ENCODE measurements at regions not wholly inside any gene's neighbourhood (a gene's known extent, or its start where the extent isn't known, plus 50 kb on each side); places are given as distances from the start of the nearest gene placed in this dataset.

GRCh38 chr2:66268756-66269155 is 166.2 kb upstream of the MEIS1 start:
- Histone ChIP-seq H2BK120ac (replicated peaks; ENCODE audit: low read depth, low read length) (no peak overlapping the region), H4K8ac (ENCODE audit: extremely low read depth, insufficient read depth, low read length) (no peak overlapping the region), H3K23me2 (ENCODE audit: low read depth, low read length) (no peaks in the 10 kb centered on the region), H3K9ac (replicated peaks in 1 of 4; ENCODE audit: extremely low read depth in 1 of 4, low read depth in 3 of 4, low read length in 3 of 4) (no peak overlapping the region), H3K23ac (ENCODE audit: insufficient read length) (no peak overlapping the region), H3K18ac (ENCODE audit: extremely low read depth, low read length) (no peak overlapping the region), H4K91ac (replicated peaks; ENCODE audit: insufficient read length, low read length) (no peak overlapping the region), H2AK5ac (ENCODE audit: low read depth, low read length) (no peak overlapping the region), H3K27me3 (replicated peaks in 1 of 4; ENCODE audit: control insufficient read depth in 3 of 4, extremely low read depth in 1 of 4, insufficient read depth in 3 of 4, low read length in 3 of 4) (no peaks in the 10 kb centered on the region), H3K4me3 (ENCODE audit: extremely low read depth in 1 of 4, insufficient read depth in 2 of 4, low read depth in 3 of 4, low read length in 4 of 4) (no peak overlapping the region), H3K4me1 (replicated peaks in 1 of 4; ENCODE audit: control insufficient read depth in 3 of 4, insufficient read depth in 4 of 4, low read length in 3 of 4) (peaks cover 0 to 4% (median 3%) of the 10 kb centered on the region in 4 experiments; a peak in 2 of 7 replicates), H2BK15ac (ENCODE audit: low read length) (no peak overlapping the region), H2BK20ac (ENCODE audit: low read length) (no peak overlapping the region), H3K9me3 (ENCODE audit: insufficient read depth in 2 of 2, low read depth in 1 of 2, low read length in 1 of 2) (no peaks in the 10 kb centered on the region), H2BK12ac (ENCODE audit: low read depth, low read length) (no peak overlapping the region), H3K14ac (ENCODE audit: insufficient read length) (no peak overlapping the region), H3K36me3 (ENCODE audit: control insufficient read depth in 2 of 4, insufficient read depth in 4 of 4, low read length in 3 of 4) (peaks cover 0 to 8% (median 0%) of the 10 kb centered on the region in 4 experiments; a peak in 4 of 8 replicates), H2BK5ac (ENCODE audit: low read depth, low read length) (no peak overlapping the region), H4K20me1 (replicated peaks in 1 of 2; ENCODE audit: control insufficient read depth in 1 of 2, insufficient read depth in 2 of 2, low read length in 2 of 2) (no peaks in the 10 kb centered on the region), H3K56ac (replicated peaks; ENCODE audit: insufficient read length, low read depth, low read length) (no peak overlapping the region), H3K79me2 (ENCODE audit: control insufficient read depth in 1 of 2, insufficient read depth in 2 of 2, low read length in 2 of 2) (0 out of 4 replicates have a peak, but pooled peaks cover 0 to 2% of the 10 kb centered on the region in 2 experiments), H3K27ac (ENCODE audit: low read depth, low read length) (no peak overlapping the region), H3K4ac (replicated peaks; ENCODE audit: insufficient read length, low read depth, low read length) (no peak overlapping the region), H3K4me2 (ENCODE audit: insufficient read depth in 1 of 2, low read depth in 2 of 2, low read length in 2 of 2) (no peak overlapping the region), H4K5ac (ENCODE audit: insufficient read length, low read depth, low read length) (no peak overlapping the region), H2AFZ (ENCODE audit: low read length) (no peak overlapping the region), H3K79me1 (ENCODE audit: low read depth, low read length) (no peaks in the 10 kb centered on the region)
- FAIRE-seq (no peak), DNase-seq (ENCODE audit: low read depth in 1 of 2, low spot score in 2 of 2) (no peak)
- ChIA-PET POLR2A (ENCODE audit: partially characterized antibody) (interaction anchor here (1.3 kb wide), 1 partner anchor 10 kb away, joined by 3 read pairs; no protein-coding TSS in a partner anchor), CTCF (ENCODE audit: partially characterized antibody) (interaction anchor here (1.0 kb wide), 1 partner anchor 173 kb away, joined by 3 read pairs; no protein-coding TSS in a partner anchor)
- TF ChIP-seq USF2 (IDR thresholded peaks at IDR 0.05; ENCODE audit: low read length) (no peak), ZNF274 (IDR thresholded peaks at IDR 0.05; ENCODE audit: borderline replicate concordance, extremely low read depth, low read length) (no peak), CREB1 (IDR thresholded peaks at IDR 0.05) (no peak), RXRA (IDR thresholded peaks at IDR 0.05; ENCODE audit: insufficient read depth, low read depth, low read length) (no peak), TCF12 (IDR thresholded peaks at IDR 0.05; ENCODE audit: low read depth, low read length) (no peak), ATF2 (IDR thresholded peaks at IDR 0.05; ENCODE audit: low read length) (no peak), SAP30 (IDR thresholded peaks at IDR 0.05; ENCODE audit: insufficient read depth, insufficient replicate concordance, low read length) (no peak)
